MCF 10A (cell line): ENCODE measurements at regions not wholly inside any gene's neighbourhood (a gene's known extent, or its start where the extent isn't known, plus 50 kb on each side); places are given as distances from the start of the nearest gene placed in this dataset.

ENCODE experiments used
- BruUV-seq: library from RNA; stranded (reverse); fragments of 400-500 nt; replicated peaks from 2 replicates; lab custom pipeline; 2021; lab: Mats Ljungman, UMichigan
- CTCF ChIA-PET: fragments of 300-600 bp; sonication (Branson Sonifier 250); formaldehyde crosslinking; extraction: SDS; loops from one replicate; lab custom pipeline; 2021; ENCODE audit warnings: antibody characterized with exemption, inconsistent platforms; lab: Yijun Ruan, JAX
- POLR2A ChIA-PET: fragments of 300-600, 350-650 bp; sonication (Branson Sonifier 250); formaldehyde crosslinking; extraction: SDS; loops from one replicate; lab custom pipeline; 2020; ENCODE audit warnings: antibody characterized with exemption, inconsistent platforms; lab: Yijun Ruan, JAX
- DNase-seq: peaks from one replicate; pipeline ENCODE4 v3.0.0-alpha.2; 2018; ENCODE audit not compliant: unreplicated experiment
- H3K27ac Mint-ChIP-seq: one replicate; pipeline ENCODE4 v1.8.0; 2022; ENCODE audit warnings: mild to moderate bottlenecking, low read depth, mixed read lengths; ENCODE audit not compliant: unreplicated experiment
- H3K27me3 Mint-ChIP-seq: one replicate; pipeline ENCODE4 v1.8.0; 2022; ENCODE audit warnings: mixed read lengths; ENCODE audit not compliant: insufficient read depth, unreplicated experiment
- H3K36me3 Mint-ChIP-seq: one replicate; pipeline ENCODE4 v1.8.0; 2022; ENCODE audit warnings: mild to moderate bottlenecking, moderate library complexity, mixed read lengths; ENCODE audit not compliant: insufficient read depth, unreplicated experiment
- H3K4me1 Mint-ChIP-seq: one replicate; pipeline ENCODE4 v1.8.0; 2022; ENCODE audit warnings: mixed read lengths; ENCODE audit not compliant: insufficient read depth, unreplicated experiment
- H3K4me3 Mint-ChIP-seq: one replicate; pipeline ENCODE4 v1.8.0; 2022; ENCODE audit warnings: mild to moderate bottlenecking, moderate library complexity, mixed read lengths; ENCODE audit not compliant: unreplicated experiment
- H3K9me3 Mint-ChIP-seq: one replicate; pipeline ENCODE4 v1.8.0; 2022; ENCODE audit warnings: mixed read lengths; ENCODE audit not compliant: unreplicated experiment
- CTCF ChIP-seq: fragments of 200-600 bp; IDR thresholded peaks from one replicate; pipeline ENCODE4 v1.8.0; 2022; ENCODE audit warnings: antibody characterized with exemption, mild to moderate bottlenecking; ENCODE audit not compliant: unreplicated experiment
- intact Hi-C: fragments of 100-400 bp; cut with micrococcal nuclease; formaldehyde crosslinking; loops from 2 replicates; pipeline ENCODE4 v1.14.1; 2022

- Mint-ChIP-seq H3K27ac (no peak overlapping the region), H3K4me3 (no peak overlapping the region), H3K36me3 (no peaks in the 10 kb centered on the region), H3K4me1 (no peaks in the 10 kb centered on the region), H3K27me3 (no peaks in the 10 kb centered on the region), H3K9me3 (no peaks in the 10 kb centered on the region)
- TF ChIP-seq CTCF: no peak
- POLR2A ChIA-PET: interaction anchor here (0.7 kb wide), 1 partner anchor 373 kb away, joined by 3 read pairs; no protein-coding TSS in a partner anchor
- DNase-seq: no peak
- no TSS peak for BruUV-seq
- CTCF ChIA-PET: no interaction called here
- intact Hi-C loops: no loop called here
Measured at GRCh38 chr3:139808201-139808600, 126.8 kb upstream of the CLSTN2 start.

- BruUV-seq: no TSS peak
- no peak overlapping the region for H3K27ac Mint-ChIP-seq
- POLR2A ChIA-PET: no interaction called here
Measured at GRCh38 chr3:139803294-139803693, 125.5 kb upstream of the NMNAT3 start.

GRCh38 chr3:139797724-139798343 is 120.1 kb upstream of the NMNAT3 start:
- DNase-seq: peak; percentile 52
- ChIA-PET POLR2A (no interaction called here), CTCF (no interaction called here)
- Mint-ChIP-seq H3K4me3 (no peak overlapping the region), H3K4me1 (no peaks in the 10 kb centered on the region), H3K36me3 (no peaks in the 10 kb centered on the region), H3K9me3 (no peaks in the 10 kb centered on the region), H3K27me3 (no peaks in the 10 kb centered on the region), H3K27ac (no peak overlapping the region)
- no peak for TF ChIP-seq CTCF
- intact Hi-C loops: no loop called here
- no TSS peak for BruUV-seq

More at GRCh38 chr3:139803294-139803693, 125.5 kb upstream of the NMNAT3 start:
- CTCF ChIA-PET: no interaction called here
- no peak for DNase-seq
- Mint-ChIP-seq H3K27me3 (no peaks in the 10 kb centered on the region), H3K9me3 (no peaks in the 10 kb centered on the region), H3K36me3 (no peaks in the 10 kb centered on the region), H3K4me3 (no peak overlapping the region), H3K4me1 (no peaks in the 10 kb centered on the region)
- TF ChIP-seq CTCF: no peak
- intact Hi-C loops: no loop called here

DNA sequence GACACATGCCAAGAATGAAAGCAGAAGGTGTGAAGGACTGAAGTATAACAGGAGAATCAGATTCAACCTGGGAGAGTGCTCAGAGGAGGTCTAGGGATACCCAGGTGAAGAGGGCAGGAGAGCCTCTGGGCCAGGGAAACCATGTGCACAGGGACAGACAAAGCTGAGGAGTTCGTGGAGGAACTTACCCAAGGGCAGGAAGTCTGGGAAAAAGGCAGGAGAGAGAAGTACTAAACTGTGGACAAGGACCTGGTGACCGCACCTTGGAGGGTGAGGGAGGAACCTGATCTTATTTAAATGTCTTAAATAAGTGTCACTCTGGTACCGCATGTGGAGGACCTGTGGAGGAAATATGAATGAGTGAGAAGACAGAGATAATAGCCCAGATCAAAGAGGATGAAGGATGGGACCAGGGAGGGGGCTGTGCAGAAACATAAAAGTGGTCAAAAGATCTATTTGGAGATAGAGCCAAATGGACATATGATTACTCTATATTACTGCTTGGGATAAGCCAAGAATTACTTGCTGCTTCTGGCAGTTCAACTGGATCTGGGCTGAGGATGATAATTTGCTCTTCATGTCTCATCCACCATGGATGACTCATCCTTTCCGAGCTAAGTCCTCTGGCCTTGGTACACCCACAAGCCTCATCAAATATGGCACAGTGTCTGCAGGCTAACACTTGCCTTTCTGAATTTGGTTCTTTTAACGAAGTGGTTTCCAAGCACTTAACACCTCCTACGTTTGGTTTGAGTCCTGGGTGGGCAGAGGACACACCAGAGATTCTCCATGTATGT is 116.9 kb upstream of the NMNAT3 start:
- Mint-ChIP-seq H3K4me1 (no peaks in the 10 kb centered on the region), H3K4me3 (no peak overlapping the region), H3K9me3 (peaks cover 10% of the 10 kb centered on the region), H3K36me3 (peaks cover 6% of the 10 kb centered on the region), H3K27me3 (no peaks in the 10 kb centered on the region), H3K27ac (no peak overlapping the region)
- TF ChIP-seq CTCF: no peak
- BruUV-seq: no TSS peak
- intact Hi-C loops: no loop called here
- DNase-seq: no peak
- ChIA-PET POLR2A (interaction anchor here (0.6 kb wide), 1 partner anchor 1157 kb away, joined by 3 read pairs; no protein-coding TSS in a partner anchor), CTCF (interaction anchor here (0.7 kb wide), 1 partner anchor 192 kb away, joined by 3 read pairs; no protein-coding TSS in a partner anchor)
